ENCODE measurements at regions not wholly inside any gene's neighbourhood (a gene's known extent, or its start where the extent isn't known, plus 50 kb on each side); places are given as distances from the start of the nearest gene placed in this dataset.

GRCh38 chr18:25883091-25883490 lies 207.3 kb downstream of the SS18 start:
- no peak for TF ChIP-seq EZH2 (IDR thresholded peaks at IDR 0.05; ENCODE audit: low read depth)
- no peak for TF ChIP-seq CTCF (conservative IDR thresholded peaks at IDR 0.05)

Data from PC-9 (cell line).